ENCODE measurements at regions not wholly inside any gene's neighbourhood (a gene's known extent, or its start where the extent isn't known, plus 50 kb on each side); places are given as distances from the start of the nearest gene placed in this dataset.
A peak's percentile ranks its signal among the peaks of the same experiment; 100 is the strongest.

- peak; percentile 3 for DNase-seq
These were observed 138.5 kb upstream of the QRFPR start for GRCh38 chr4:121519236-121519838.

GRCh38 chr4:121517241-121517640 is 136.4 kb upstream of the QRFPR start:
- DNase-seq, result no peak

- no peak for DNase-seq
These were observed 133.6 kb upstream of the QRFPR start for GRCh38 chr4:121514443-121514842.

GRCh38 chr4:121510341-121510874 is 129.6 kb upstream of the QRFPR start:
- DNase-seq, result no peak

GRCh38 chr4:121485190-121485804 is 104.5 kb upstream of the QRFPR start:
- DNase-seq, result no peak

GRCh38 chr4:121484633-121485032 is 103.8 kb upstream of the QRFPR start:
- peak; percentile 66 for DNase-seq

GRCh38 chr4:121479808-121480207 is 99.0 kb upstream of the QRFPR start:
- no peak for DNase-seq

- no peak for DNase-seq
These were observed 96.7 kb upstream of the QRFPR start for GRCh38 chr4:121477480-121477879.

- DNase-seq, result no peak
These were observed 96.3 kb upstream of the QRFPR start for GRCh38 chr4:121477079-121477478.

GRCh38 chr4:121472937-121473721 is 92.3 kb upstream of the QRFPR start:
- DNase-seq, result no peak

- no peak for DNase-seq
These were observed 84.0 kb upstream of the QRFPR start for GRCh38 chr4:121464854-121465253.

- DNase-seq, result peak; percentile 68
These were observed 81.9 kb upstream of the QRFPR start for GRCh38 chr4:121462660-121463261.

GRCh38 chr4:121459026-121459425 is 78.2 kb upstream of the QRFPR start:
- no peak for DNase-seq

- DNase-seq, result no peak
These were observed 76.6 kb upstream of the QRFPR start for GRCh38 chr4:121457278-121457875.

- no peak for DNase-seq
These were observed 74.5 kb upstream of the QRFPR start for GRCh38 chr4:121455285-121455684.

GRCh38 chr4:121454251-121454979 is 73.6 kb upstream of the QRFPR start:
- DNase-seq, result no peak

GRCh38 chr4:121451310-121451709 is 70.5 kb upstream of the QRFPR start:
- DNase-seq, result no peak

GRCh38 chr4:121449416-121449815 is 68.6 kb upstream of the QRFPR start:
- DNase-seq, result no peak

GRCh38 chr4:121448231-121448630 is 67.4 kb upstream of the QRFPR start:
- no peak for DNase-seq

GRCh38 chr4:121439669-121440068 is 58.9 kb upstream of the QRFPR start:
- no peak for DNase-seq
